ENCODE measurements at regions not wholly inside any gene's neighbourhood (a gene's known extent, or its start where the extent isn't known, plus 50 kb on each side); places are given as distances from the start of the nearest gene placed in this dataset.

DNA sequence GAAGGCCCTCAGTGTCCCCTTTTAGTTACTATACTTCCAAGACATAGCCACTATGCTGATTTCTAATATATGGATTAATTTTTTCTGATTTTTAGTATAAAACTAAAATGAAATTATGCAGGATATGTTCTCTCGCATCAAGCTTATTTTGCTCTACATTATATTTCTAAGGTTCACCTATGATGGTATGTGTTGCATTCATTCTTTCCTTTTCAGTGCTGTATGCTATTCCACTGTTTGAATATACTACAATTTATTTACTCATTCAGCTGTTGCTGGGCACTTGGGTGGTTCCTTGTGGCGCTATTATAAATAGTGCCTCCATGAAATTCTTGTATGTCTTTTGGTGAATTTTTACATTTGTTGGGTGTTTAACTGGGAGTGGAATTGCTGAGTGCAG, 230.3 kb downstream of the ATG4C start:
- no peaks in the 10 kb centered on the region for H3K4me1 Mint-ChIP-seq
- no peaks in the 10 kb centered on the region for H3K36me3 Mint-ChIP-seq (ENCODE audit: low read depth)
- H3K9me3 Mint-ChIP-seq = peaks cover 2% of the 10 kb centered on the region
- DNase-seq = no peak
- no peak overlapping the region for H3K27ac Mint-ChIP-seq
- TF ChIP-seq, protein P1, sequence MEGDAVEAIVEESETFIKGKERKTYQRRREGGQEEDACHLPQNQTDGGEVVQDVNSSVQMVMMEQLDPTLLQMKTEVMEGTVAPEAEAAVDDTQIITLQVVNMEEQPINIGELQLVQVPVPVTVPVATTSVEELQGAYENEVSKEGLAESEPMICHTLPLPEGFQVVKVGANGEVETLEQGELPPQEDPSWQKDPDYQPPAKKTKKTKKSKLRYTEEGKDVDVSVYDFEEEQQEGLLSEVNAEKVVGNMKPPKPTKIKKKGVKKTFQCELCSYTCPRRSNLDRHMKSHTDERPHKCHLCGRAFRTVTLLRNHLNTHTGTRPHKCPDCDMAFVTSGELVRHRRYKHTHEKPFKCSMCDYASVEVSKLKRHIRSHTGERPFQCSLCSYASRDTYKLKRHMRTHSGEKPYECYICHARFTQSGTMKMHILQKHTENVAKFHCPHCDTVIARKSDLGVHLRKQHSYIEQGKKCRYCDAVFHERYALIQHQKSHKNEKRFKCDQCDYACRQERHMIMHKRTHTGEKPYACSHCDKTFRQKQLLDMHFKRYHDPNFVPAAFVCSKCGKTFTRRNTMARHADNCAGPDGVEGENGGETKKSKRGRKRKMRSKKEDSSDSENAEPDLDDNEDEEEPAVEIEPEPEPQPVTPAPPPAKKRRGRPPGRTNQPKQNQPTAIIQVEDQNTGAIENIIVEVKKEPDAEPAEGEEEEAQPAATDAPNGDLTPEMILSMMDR (IDR thresholded peaks at IDR 0.05) = no peak
- ChIA-PET CTCF (no interaction called here), POLR2A (no interaction called here)
- intact Hi-C loops (cut with micrococcal nuclease) = no loop called here
- no peak for ATAC-seq (ENCODE audit: low read depth)
- H3K4me3 Mint-ChIP-seq = no peak overlapping the region
- H3K27me3 Mint-ChIP-seq = peaks cover 6% of the 10 kb centered on the region

GRCh38 chr1:63022319-63022718, 238.4 kb downstream of the ATG4C start:
- POLR2A ChIA-PET = no interaction called here
- no peaks in the 10 kb centered on the region for H3K36me3 Mint-ChIP-seq (ENCODE audit: low read depth)
- CTCF ChIA-PET = no interaction called here
- H3K27ac Mint-ChIP-seq = no peak overlapping the region
- peaks cover 2% of the 10 kb centered on the region for H3K27me3 Mint-ChIP-seq
- ATAC-seq (ENCODE audit: low read depth) (no peak), DNase-seq (no peak)
- H3K9me3 Mint-ChIP-seq = no peaks in the 10 kb centered on the region
- TF ChIP-seq, protein P1 (IDR thresholded peaks at IDR 0.05) = no peak
- H3K4me3 Mint-ChIP-seq = no peak overlapping the region
- intact Hi-C loops (cut with micrococcal nuclease) = no loop called here
- H3K4me1 Mint-ChIP-seq = no peaks in the 10 kb centered on the region

- ChIA-PET POLR2A (no interaction called here), CTCF (no interaction called here)
- Mint-ChIP-seq H3K4me1 (no peaks in the 10 kb centered on the region), H3K9me3 (no peaks in the 10 kb centered on the region), H3K4me3 (no peak overlapping the region), H3K27me3 (peaks cover 2% of the 10 kb centered on the region), H3K27ac (no peak overlapping the region), H3K36me3 (ENCODE audit: low read depth) (no peaks in the 10 kb centered on the region)
- no peak for ATAC-seq (ENCODE audit: low read depth)
- TF ChIP-seq, protein P1 (IDR thresholded peaks at IDR 0.05) = no peak
- DNase-seq = no peak
- intact Hi-C loops (cut with micrococcal nuclease) = no loop called here
Observed at GRCh38 chr1:63023171-63023570, 239.2 kb downstream of the ATG4C start.

DNA sequence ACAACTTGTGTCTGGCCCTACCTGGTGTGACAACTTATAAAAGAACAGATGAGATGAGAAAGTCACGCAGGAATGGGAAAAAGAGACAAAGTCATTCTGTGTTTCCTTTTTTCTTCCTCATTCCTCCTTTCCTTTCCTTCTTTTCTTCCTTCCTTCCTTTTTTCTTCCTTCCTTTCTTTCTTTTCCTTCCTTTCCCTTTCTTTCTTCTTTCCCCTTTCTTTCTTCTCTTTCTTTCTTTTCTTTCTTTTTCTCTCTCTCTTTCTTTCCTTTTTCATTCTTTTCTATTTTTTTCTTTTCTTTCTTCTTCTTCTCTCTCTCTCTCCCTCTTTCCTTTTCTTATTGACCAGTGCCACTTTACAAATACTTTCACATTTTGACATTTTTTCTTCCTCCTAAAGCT, 239.7 kb downstream of the ATG4C start:
- Mint-ChIP-seq H3K27ac (no peak overlapping the region), H3K4me1 (no peaks in the 10 kb centered on the region), H3K36me3 (ENCODE audit: low read depth) (no peaks in the 10 kb centered on the region), H3K4me3 (no peak overlapping the region), H3K27me3 (peaks cover 2% of the 10 kb centered on the region), H3K9me3 (no peaks in the 10 kb centered on the region)
- TF ChIP-seq, protein P1 (IDR thresholded peaks at IDR 0.05) = no peak
- CTCF ChIA-PET = no interaction called here
- intact Hi-C loops (cut with micrococcal nuclease) = no loop called here
- DNase-seq (no peak), ATAC-seq (ENCODE audit: low read depth) (no peak)
- POLR2A ChIA-PET = no interaction called here

- no peak for ATAC-seq (ENCODE audit: low read depth)
- Mint-ChIP-seq H3K36me3 (ENCODE audit: low read depth) (no peaks in the 10 kb centered on the region), H3K27ac (no peak overlapping the region), H3K27me3 (peaks cover 2% of the 10 kb centered on the region), H3K9me3 (no peaks in the 10 kb centered on the region), H3K4me1 (no peaks in the 10 kb centered on the region), H3K4me3 (no peak overlapping the region)
- TF ChIP-seq, protein P1 (IDR thresholded peaks at IDR 0.05) = no peak
- DNase-seq = no peak
- ChIA-PET POLR2A (no interaction called here), CTCF (no interaction called here)
- intact Hi-C loops (cut with micrococcal nuclease) = no loop called here
Observed at GRCh38 chr1:63024132-63024531, 240.2 kb downstream of the ATG4C start.
